HG02678 (cell line): ENCODE measurements at regions not wholly inside any gene's neighbourhood (a gene's known extent, or its start where the extent isn't known, plus 50 kb on each side); places are given as distances from the start of the nearest gene placed in this dataset.
"Not testable (repeated sequence)": the region's sequence is repeated elsewhere in the genome, so short reads cannot be mapped to it uniquely, and the experiment has no call there.

Experiments used
- ATAC-seq: cut with Tn5 transposase; IDR thresholded peaks from one replicate; pipeline ENCODE4 v1.9.1; 2021; ENCODE audit warnings: mild to moderate bottlenecking, moderate library complexity; ENCODE audit not compliant: unreplicated experiment

DNA sequence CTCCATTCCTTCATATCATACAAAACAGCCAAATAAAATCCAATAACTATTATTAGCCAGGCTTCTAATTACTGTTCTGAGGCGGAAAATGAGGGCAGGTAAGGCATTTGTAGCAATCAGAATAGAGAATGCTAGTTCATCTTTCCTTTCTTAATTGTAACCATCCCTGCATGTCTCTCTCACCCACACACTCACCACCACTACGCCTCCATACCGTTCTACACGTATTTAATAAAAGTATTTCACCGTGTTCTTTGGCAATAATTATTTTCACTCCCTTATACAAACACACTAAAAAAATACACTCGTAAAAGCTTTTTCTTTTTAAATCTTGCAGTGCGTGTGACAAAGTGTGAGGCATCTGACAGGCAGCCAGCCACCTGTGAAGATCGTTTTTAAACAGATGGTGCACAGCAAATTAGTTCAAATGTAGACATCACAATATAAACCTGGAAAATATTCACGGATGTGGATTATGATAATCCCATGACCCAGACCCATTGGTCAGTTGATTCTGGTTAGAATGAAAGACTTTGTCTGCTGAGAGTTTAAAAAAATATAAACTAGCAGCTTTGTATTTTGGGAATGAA lies 653.6 kb downstream of the REEP3 start:
- no peak for ATAC-seq

GRCh38 chr10:64175271-64175962 lies 654.2 kb downstream of the REEP3 start:
- no peak for ATAC-seq

DNA sequence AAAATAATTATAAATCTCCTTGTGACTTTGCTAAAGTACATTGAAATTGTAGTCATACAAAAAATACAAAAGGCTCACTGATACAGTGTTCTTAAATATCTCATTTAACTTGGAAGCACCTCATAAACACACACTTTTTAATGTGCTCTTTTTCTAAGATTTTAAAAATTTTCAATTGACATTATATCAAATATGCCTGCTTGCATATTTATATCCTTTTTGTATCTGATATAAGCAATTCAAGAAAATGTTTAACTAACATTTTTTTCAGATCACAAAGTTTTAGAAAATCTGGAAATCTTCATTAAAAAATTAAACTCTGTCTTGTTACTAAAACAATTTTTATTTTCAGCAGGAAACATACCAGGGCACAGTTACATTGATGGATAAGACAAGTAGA lies 661.5 kb downstream of the REEP3 start:
- ATAC-seq, result no peak

- no peak for ATAC-seq
Observed at GRCh38 chr10:64191286-64191685, 670.1 kb downstream of the REEP3 start.

DNA sequence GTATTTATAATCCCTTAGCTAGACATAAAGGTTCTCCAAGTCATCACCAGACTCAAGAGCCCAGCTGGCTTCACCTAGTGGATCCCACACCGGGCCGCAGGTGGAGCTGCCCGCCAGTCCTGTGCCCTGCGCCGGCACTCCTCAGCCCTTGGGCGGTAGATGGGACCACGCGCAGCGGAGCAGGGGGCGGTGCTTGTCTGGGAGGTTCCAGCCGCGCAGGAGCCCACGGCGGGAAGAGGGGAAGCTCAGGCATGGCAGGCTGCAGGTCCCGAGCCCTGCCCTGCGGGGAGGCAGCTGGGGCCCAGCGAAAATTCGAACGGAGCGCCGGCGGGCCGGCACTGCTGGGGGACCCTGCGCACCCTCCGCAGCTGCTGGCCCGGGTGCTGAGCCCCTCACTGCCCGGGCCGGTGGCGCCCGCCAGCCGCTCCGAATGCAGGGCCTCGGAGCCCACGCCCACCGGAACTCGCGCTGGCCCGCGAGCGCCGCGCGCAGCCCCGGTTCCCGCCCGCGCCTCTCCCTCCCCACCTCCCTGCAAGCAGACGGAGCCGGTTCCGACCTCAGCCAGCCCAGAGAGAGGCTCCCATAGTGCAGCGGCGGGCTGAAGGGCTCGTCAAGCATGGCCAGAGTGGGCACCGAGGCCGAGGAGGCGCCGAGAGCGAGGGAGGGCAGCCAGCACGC lies 675.6 kb downstream of the REEP3 start:
- no peak for ATAC-seq

- ATAC-seq, result no peak
Observed at GRCh38 chr10:64201936-64202335, 680.7 kb downstream of the REEP3 start.

DNA sequence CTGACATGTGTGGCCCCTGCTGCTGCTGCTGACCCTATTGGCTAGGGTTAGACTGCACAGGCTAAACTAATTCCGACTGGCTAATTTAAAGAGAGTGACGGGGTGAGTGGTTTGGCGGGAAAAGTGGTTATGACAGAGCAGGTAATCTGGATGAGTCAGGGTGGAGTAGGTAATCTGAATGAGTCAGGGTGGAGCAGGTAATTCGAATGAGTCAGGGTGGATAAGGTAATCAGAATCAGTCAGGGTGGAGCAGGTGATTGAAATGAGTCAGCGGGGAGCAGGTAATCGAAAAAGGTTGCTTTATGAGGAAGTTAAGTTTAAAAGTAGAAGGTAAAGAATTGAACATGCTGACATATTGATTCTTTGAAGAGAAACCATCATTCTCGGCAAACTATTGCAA lies 683.3 kb downstream of the REEP3 start:
- ATAC-seq, result not testable (repeated sequence)

GRCh38 chr10:64206409-64206808 lies 685.2 kb downstream of the REEP3 start:
- ATAC-seq, result no peak

DNA sequence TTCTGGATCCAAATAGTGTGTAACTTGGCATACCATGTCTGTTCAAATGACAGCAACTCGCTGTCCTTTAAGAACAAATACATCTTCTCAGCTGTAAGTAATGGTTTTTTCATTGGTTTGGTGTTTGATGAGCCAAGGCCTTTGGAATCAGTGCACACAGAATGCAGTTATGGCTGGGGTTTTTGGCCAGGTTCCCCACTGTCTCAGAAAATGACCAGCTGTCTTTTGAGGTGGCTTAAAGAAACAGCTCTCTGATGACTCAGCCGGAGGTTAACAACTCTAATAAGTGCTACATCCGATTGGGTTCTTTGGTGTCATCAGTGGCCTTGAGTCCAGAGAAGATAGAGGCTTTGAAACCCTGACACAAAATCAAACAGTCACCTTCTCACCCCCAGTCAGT lies 688.4 kb downstream of the REEP3 start:
- ATAC-seq, result no peak

- ATAC-seq, result no peak
Observed at GRCh38 chr10:64210211-64210610, 689.0 kb downstream of the REEP3 start.

DNA sequence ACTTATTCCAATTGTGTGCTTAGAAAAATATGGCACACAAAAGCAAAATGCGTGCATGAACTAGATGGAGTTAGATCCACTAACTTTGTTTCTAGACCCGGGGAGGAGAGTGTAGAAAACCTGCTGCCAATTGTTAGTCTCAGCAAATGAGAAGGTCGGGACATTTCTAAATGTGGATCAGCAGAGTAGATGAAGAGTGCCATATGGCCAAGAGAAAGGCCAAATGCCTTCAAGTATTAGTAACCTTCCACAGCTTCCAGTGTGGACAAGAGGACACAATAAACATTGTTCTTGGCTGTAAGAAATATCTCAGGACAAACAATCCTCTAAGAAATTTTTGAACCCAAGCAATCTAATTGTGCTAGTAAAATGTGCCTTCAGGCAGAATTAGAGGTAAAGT lies 690.3 kb downstream of the REEP3 start:
- no peak for ATAC-seq

GRCh38 chr10:64215088-64215487 lies 693.9 kb downstream of the REEP3 start:
- no peak for ATAC-seq

DNA sequence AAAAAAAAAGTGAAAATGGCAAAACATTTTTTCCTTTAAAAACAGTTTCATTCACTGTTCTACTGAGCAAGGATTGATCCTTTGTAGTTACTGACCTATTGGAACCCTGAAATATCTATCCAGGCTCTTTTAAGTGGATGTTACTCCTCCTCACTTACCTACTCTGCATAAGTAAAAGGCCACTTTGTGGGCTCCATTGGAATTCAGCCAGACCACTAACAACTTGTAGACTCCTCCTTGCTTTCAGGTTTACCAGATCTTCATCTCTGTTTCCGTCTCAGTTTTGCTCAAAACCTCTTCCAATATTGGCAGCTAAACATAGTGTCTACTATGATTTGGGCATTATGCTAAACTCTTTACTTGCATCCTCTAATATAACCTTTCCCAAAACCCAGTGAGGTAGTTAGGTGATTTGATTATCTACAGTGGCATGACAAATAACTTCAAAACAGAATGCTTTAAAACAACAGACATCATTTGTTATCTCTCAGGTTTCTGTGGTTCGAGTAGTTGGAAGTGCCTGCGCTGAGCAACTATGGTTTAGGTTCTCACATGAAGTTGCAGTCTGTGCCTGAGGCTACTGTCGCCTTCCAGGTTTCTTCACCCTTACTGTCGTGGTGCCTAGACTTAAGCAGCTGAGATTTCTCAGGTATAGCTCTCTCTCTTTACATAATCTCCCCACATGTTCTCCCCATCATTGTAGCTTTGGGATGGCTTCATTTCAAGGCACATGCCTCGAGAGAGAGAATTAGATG lies 698.2 kb downstream of the REEP3 start:
- ATAC-seq, result no peak

- no peak for ATAC-seq
Observed at GRCh38 chr10:64234489-64234888, 713.3 kb downstream of the REEP3 start.

DNA sequence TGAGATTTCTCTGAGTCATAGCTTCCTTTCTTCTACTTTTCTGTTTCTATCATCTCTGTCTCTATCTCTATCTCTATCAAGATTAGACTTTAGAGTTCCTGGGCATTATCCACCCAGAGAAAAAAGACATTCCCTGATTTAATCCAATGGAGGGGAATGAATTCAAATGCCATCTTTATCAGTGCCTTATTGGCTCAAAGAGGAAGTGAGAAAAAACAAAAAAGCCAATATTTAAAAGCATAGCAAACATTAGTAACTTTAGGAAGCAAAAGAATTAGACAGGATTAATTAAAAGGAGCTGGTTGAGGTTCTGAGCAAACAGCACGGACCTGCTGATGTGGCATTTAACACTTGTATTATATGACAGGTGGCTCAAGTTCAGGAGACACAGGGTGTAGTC lies 736.5 kb downstream of the REEP3 start:
- ATAC-seq, result no peak

GRCh38 chr10:64261092-64261491 lies 739.9 kb downstream of the REEP3 start:
- peak; percentile 88 for ATAC-seq

- ATAC-seq, result no peak
Observed at GRCh38 chr10:64261676-64262075, 740.5 kb downstream of the REEP3 start.

DNA sequence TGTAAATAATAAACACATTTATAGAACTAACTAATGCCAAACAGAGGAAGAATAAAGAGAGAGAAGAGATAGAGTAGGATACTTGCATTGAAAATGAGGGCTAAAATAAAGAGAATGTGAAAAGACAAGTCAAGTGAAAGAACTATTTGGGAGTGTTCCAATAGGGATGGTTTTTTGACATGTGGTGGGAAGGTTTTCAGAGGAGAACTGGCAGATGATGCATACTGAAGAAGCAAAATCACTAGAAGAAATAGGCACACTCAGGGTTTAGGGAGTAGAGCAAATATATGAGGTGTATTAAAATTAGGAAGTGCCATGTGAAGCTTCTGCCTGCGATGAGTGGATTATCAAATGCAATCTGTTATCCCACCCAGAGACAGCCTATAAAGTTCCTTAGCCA lies 744.8 kb downstream of the REEP3 start:
- ATAC-seq, result no peak

DNA sequence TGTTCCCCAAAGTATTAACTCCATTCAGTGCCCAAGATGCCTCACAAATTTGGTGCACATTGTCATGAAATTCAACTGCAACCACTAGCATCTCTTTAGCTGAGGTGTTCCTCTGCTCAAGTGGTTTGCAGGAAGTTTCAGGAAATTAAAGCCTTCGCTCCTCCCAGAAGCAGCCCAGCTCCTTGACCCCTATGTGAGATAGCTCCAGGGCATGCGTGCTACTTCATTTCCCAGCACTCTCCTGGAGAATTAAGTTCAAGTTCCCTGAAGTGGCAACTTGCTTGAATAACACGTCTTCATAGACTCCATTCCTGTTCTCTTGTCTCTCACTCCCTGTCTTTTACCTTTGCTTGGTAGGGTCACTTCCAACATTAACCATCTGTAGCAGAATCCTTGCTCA lies 750.3 kb downstream of the REEP3 start:
- no peak for ATAC-seq

GRCh38 chr10:64271983-64272382 lies 750.8 kb downstream of the REEP3 start:
- no peak for ATAC-seq

DNA sequence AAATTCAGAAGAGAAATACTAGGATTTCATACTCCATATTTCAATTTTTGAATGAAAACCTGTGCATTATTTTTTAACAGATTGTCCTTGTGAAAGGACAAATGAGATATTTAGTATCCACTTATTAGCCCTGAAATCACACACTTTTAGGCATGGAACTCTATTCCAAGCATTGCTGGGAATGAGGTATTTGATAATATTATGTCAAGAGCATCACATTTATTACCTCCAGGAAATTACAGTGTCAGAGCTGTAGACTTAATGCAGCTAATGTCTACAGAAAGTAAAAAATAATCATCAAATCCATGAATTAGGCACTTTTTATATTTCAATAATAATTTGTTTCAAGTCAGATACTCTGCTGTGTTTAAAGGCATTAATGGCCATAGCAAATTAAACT lies 753.8 kb downstream of the REEP3 start:
- no peak for ATAC-seq

DNA sequence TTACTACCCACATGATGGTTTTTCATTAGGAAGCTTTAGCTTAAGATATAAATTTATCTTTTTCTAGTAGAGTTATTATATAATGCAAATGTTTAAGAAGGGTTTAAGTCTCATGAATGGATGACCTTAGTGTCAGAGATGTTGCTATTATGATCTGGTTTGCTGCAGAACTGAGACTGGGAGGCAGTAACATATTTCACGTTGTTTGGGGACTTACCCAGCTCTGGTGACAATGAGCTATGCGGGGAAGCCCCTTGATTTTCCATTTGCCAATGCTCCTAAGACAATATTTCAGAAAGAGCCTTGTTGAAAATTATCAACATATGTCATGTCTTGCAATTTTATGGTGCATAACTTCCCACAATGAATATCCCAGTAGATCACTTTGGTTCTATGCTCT lies 754.6 kb downstream of the REEP3 start:
- ATAC-seq, result peak; percentile 61
